OCI-LY3 (cell line): ENCODE measurements at regions not wholly inside any gene's neighbourhood (a gene's known extent, or its start where the extent isn't known, plus 50 kb on each side); places are given as distances from the start of the nearest gene placed in this dataset.

ENCODE experiments used
- EZH2phosphoT487 ChIP-seq: fragments of 200-600 bp; shearing (Covaris generic); IDR thresholded peaks from 2 replicates; pipeline ENCODE4 v1.6.1; 2018; ENCODE audit warnings: antibody characterized with exemption, mixed run types, low read depth
- TF ChIP-seq, protein P1 (sequence below): fragments of 200-600, 300-600 bp; sonication (generic); IDR thresholded peaks from 2 replicates; pipeline ENCODE4 v1.5.1; 2014; ENCODE audit warnings: antibody characterized with exemption, low read length, low read depth

- TF ChIP-seq, protein P1, sequence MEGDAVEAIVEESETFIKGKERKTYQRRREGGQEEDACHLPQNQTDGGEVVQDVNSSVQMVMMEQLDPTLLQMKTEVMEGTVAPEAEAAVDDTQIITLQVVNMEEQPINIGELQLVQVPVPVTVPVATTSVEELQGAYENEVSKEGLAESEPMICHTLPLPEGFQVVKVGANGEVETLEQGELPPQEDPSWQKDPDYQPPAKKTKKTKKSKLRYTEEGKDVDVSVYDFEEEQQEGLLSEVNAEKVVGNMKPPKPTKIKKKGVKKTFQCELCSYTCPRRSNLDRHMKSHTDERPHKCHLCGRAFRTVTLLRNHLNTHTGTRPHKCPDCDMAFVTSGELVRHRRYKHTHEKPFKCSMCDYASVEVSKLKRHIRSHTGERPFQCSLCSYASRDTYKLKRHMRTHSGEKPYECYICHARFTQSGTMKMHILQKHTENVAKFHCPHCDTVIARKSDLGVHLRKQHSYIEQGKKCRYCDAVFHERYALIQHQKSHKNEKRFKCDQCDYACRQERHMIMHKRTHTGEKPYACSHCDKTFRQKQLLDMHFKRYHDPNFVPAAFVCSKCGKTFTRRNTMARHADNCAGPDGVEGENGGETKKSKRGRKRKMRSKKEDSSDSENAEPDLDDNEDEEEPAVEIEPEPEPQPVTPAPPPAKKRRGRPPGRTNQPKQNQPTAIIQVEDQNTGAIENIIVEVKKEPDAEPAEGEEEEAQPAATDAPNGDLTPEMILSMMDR: no peak
- no peak for TF ChIP-seq EZH2phosphoT487
Observed at GRCh38 chr14:87430810-87431209, 562.2 kb downstream of the GALC start.
